K562 (cell line): ENCODE measurements at regions not wholly inside any gene's neighbourhood (a gene's known extent, or its start where the extent isn't known, plus 50 kb on each side); places are given as distances from the start of the nearest gene placed in this dataset.

Experiments used
- ATAC-seq: fragments of 200-7000 bp; cut with Tn5 transposase; 3 replicates; pipeline ENCODE4 v1.9.1; 2020; ENCODE audit warnings: moderate library complexity
- BruUV-seq: library from RNA; stranded (reverse); fragments of 400-500 nt; replicated peaks from 2 replicates; lab custom pipeline; 2021; lab: Mats Ljungman, UMichigan
- CTCF ChIA-PET: fragments of 300-600 bp; formaldehyde crosslinking; extraction: SDS; loops from one replicate; lab custom pipeline; 2021; ENCODE audit warnings: low intra/inter-chr PET ratio; lab: Yijun Ruan, JAX
- POLR2A ChIA-PET: fragments of 300-600, 350-650 bp; sonication (Branson Sonifier 250); formaldehyde crosslinking; extraction: SDS; loops from one replicate; lab custom pipeline; 2021; ENCODE audit warnings: antibody characterized with exemption, inconsistent platforms; lab: Yijun Ruan, JAX
- DNase-seq, 4 experiments: peaks; one replicate each; pipeline versions ENCODE4 v3.0.0 to v3.0.0-alpha.2; 2011 to 2018; ENCODE audit warnings: low spot score in 3 of 4, mixed read lengths in 3 of 4; ENCODE audit errors: extremely low read depth in 1 of 4
- FAIRE-seq: peaks from 2 replicates; lab custom pipeline; 2011; peaks lifted over from hg19 to GRCh38; lab: Jason Lieb, UNC
- H2AFZ ChIP-seq: 2 replicates; pipeline ENCODE4 v1.6.0; 2011; ENCODE audit warnings: low read depth, low read length, control low read depth, inconsistent platforms
- H3K27ac ChIP-seq: fragments of 200-600 bp; 3 replicates; pipeline ENCODE4 v1.8.0; 2011; ENCODE audit warnings: low read depth, mild to moderate bottlenecking, control low read depth, inconsistent platforms, low read length, moderate library complexity, mixed read lengths; ENCODE audit errors: extremely low read depth
- H3K27me3 ChIP-seq, 2 experiments: fragments of 300-600 bp in 1 of 2; 2 replicates in 1 of 2; 3 replicates in 1 of 2; pipeline versions ENCODE4 v1.6.0 to v1.8.0; 2011; ENCODE audit warnings: inconsistent platforms in 2 of 2, low read length in 2 of 2, mild to moderate bottlenecking in 1 of 2, mixed read lengths in 1 of 2, moderate library complexity in 1 of 2; ENCODE audit not compliant: control insufficient read depth in 2 of 2, insufficient read depth in 2 of 2
- H3K36me3 ChIP-seq: fragments of 300-600 bp; 3 replicates; pipeline ENCODE4 v1.8.0; 2011; ENCODE audit warnings: mild to moderate bottlenecking, low read length, inconsistent platforms; ENCODE audit not compliant: control insufficient read depth, insufficient read depth
- H3K4me1 ChIP-seq, 2 experiments: fragments of 200-600 bp in 1 of 2; replicated peaks in 1 of 2; 2 replicates in 1 of 2; 3 replicates in 1 of 2; pipeline versions ENCODE4 v1.5.1 to v1.8.0; 2011; ENCODE audit warnings: inconsistent platforms in 2 of 2, low read length in 2 of 2, mild to moderate bottlenecking in 1 of 2, mixed read lengths in 1 of 2, moderate library complexity in 1 of 2; ENCODE audit not compliant: control insufficient read depth in 2 of 2, insufficient read depth in 2 of 2
- H3K4me2 ChIP-seq: 2 replicates; pipeline ENCODE4 v1.6.1; 2011; ENCODE audit warnings: low read length, control low read depth, inconsistent platforms, mixed read lengths; ENCODE audit not compliant: insufficient read depth
- H3K4me3 ChIP-seq: fragments of 200-600 bp; sonication (generic), shearing (Covaris generic); 2 replicates; pipeline ENCODE4 v1.5.1; 2016; ENCODE audit warnings: control low read depth, inconsistent platforms
- H3K79me2 ChIP-seq: fragments of 200-600 bp; 3 replicates; pipeline ENCODE4 v1.8.0; 2011; ENCODE audit warnings: low read length, inconsistent platforms; ENCODE audit not compliant: control insufficient read depth, insufficient read depth
- H3K9ac ChIP-seq, 2 experiments: 2 replicates each; pipeline versions ENCODE4 v1.6.0 to v1.6.1; 2011; ENCODE audit warnings: low read depth in 2 of 2, low read length in 2 of 2, control low read depth in 1 of 2, inconsistent platforms in 1 of 2, mild to moderate bottlenecking in 1 of 2, mixed read lengths in 1 of 2; ENCODE audit not compliant: insufficient read depth in 1 of 2
- H3K9me1 ChIP-seq: one replicate; pipeline ENCODE4 v1.6.0; 2011; ENCODE audit warnings: inconsistent platforms, mild to moderate bottlenecking, low read length, moderate library complexity; ENCODE audit not compliant: control insufficient read depth, insufficient read depth
- H3K9me3 ChIP-seq: replicated peaks from 2 replicates; pipeline ENCODE4 v1.5.1; 2011; ENCODE audit warnings: low read depth, low read length, inconsistent platforms; ENCODE audit not compliant: control insufficient read depth, insufficient read depth
- H4K20me1 ChIP-seq: replicated peaks from 2 replicates; pipeline ENCODE4 v1.6.1; 2011; ENCODE audit warnings: low read length, inconsistent platforms, mixed read lengths; ENCODE audit not compliant: control insufficient read depth, insufficient read depth
- DACH1 ChIP-seq: fragments of 450-650 bp; IDR thresholded peaks from 2 replicates; pipeline ENCODE4 v1.6.1; 2018; ENCODE audit not compliant: partially characterized antibody
- FOXA3 ChIP-seq, 2 experiments: fragments of 450-650 bp in 1 of 2; sonication (generic) in 1 of 2; formaldehyde crosslinking; IDR thresholded peaks in 1 of 2; conservative IDR thresholded peaks in 1 of 2; 2 replicates each; pipeline versions ENCODE4 v1.4.0 to v1.8.0; 2020 to 2022; ENCODE audit warnings: mild to moderate bottlenecking in 2 of 2, missing genetic modification reagents in 1 of 2
- HMG20B ChIP-seq: fragments of 250-450 bp; sonication (Bioruptor Pico); IDR thresholded peaks from 2 replicates; pipeline ENCODE4 v1.5.0; 2021; ENCODE audit warnings: mild to moderate bottlenecking
- KDM5B ChIP-seq: fragments of 200-600 bp; sonication (generic); IDR thresholded peaks from 2 replicates; pipeline ENCODE4 v1.6.1; 2012; ENCODE audit warnings: low read depth, mild to moderate bottlenecking, moderate library complexity, low read length, control low read depth, inconsistent platforms; ENCODE audit not compliant: insufficient replicate concordance
- LCOR ChIP-seq: sonication (generic); formaldehyde crosslinking; IDR thresholded peaks from 2 replicates; pipeline ENCODE4 v1.8.0; 2022; ENCODE audit warnings: mild to moderate bottlenecking, missing genetic modification reagents
- SAFB ChIP-seq: fragments of 200-400 bp; formaldehyde crosslinking; IDR thresholded peaks from 2 replicates; pipeline ENCODE4 v1.6.1; 2017; ENCODE audit warnings: low read depth, low read length, borderline replicate concordance
- TRIM28 ChIP-seq: fragments of 450-650 bp; IDR thresholded peaks from 2 replicates; pipeline ENCODE4 v1.6.1; 2017
- ZNF77 ChIP-seq: fragments of 250-450 bp; sonication (Bioruptor Pico); IDR thresholded peaks from 2 replicates; pipeline ENCODE4 v1.5.0; 2020
- WGBS: fragments of 100-300 bp; shearing (Covaris generic); methylation state at CpG from one replicate; pipeline ENCODE4 v1.1.6; 2016; ENCODE audit warnings: low coverage, mixed read lengths; ENCODE audit not compliant: insufficient coverage; ENCODE audit errors: missing lambda C conversion rate; 5-methylcytosine and 5-hydroxymethylcytosine counted together
- in situ Hi-C: fragments of 300-500 bp; cut with MboI; formaldehyde crosslinking; loops from 4 replicates; pipeline ENCODE4 v1.15.0; 2018; ENCODE audit warnings: inconsistent platforms, mixed read lengths
- intact Hi-C: fragments of 100-400 bp; cut with micrococcal nuclease; formaldehyde crosslinking; loops from 2 replicates; pipeline ENCODE4 v1.14.2; 2022
- TF ChIP-seq, protein P1 (sequence below): sonication (generic); formaldehyde crosslinking; IDR thresholded peaks from 2 replicates; pipeline ENCODE4 v1.4.0; 2020; ENCODE audit warnings: mild to moderate bottlenecking, missing genetic modification reagents
- TF ChIP-seq, protein P2 (sequence below), 2 experiments: fragments of 450-650 bp; formaldehyde crosslinking in 1 of 2; IDR thresholded peaks; 2 replicates each; pipeline versions ENCODE4 v1.4.0 to v1.6.1; 2014 to 2020; ENCODE audit warnings: mild to moderate bottlenecking in 2 of 2, borderline replicate concordance in 1 of 2, low read depth in 1 of 2

DNA sequence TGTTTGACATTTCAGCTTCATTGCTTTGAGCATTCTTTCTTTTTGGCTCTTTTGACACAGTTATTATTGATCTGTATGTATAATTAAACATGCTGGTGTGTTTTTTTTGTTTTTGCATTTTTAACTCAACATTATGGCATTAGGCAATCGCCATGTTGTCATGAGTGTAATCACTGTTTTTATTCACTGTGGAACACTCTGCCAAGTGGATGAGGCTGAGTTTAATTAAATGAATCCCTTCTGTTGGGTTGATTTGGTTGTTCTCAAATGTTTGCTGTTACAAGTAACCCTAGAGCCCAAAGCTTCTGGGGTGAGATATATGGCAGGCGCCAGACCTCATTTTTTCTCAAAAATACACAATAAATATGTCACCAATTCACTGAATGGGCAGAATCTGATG is 428.1 kb downstream of the MATN1 start (continued):
- TF ChIP-seq, protein P1, sequence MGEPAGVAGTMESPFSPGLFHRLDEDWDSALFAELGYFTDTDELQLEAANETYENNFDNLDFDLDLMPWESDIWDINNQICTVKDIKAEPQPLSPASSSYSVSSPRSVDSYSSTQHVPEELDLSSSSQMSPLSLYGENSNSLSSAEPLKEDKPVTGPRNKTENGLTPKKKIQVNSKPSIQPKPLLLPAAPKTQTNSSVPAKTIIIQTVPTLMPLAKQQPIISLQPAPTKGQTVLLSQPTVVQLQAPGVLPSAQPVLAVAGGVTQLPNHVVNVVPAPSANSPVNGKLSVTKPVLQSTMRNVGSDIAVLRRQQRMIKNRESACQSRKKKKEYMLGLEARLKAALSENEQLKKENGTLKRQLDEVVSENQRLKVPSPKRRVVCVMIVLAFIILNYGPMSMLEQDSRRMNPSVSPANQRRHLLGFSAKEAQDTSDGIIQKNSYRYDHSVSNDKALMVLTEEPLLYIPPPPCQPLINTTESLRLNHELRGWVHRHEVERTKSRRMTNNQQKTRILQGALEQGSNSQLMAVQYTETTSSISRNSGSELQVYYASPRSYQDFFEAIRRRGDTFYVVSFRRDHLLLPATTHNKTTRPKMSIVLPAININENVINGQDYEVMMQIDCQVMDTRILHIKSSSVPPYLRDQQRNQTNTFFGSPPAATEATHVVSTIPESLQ, result no peak
- TF ChIP-seq DACH1, result no peak

DNA sequence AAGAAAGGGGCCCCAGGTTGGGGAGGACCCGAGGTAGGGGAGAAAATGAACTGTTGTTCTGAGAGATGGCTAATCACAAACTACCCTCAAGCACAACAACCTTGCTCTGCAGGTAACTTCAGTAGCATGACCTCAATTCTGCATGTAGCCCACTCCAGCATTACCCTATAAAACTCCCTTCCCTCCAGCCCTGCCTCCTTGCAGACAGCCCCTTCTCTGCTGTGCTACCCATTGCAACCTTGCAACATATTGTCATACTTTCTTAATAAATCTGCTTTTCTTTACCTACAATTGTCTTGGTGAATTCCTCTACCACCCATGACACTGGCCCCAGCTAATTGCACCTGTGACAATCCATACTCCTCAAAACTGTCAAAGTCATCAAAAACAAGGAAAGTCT is 428.9 kb downstream of the MATN1 start:
- no TSS peak for BruUV-seq
- H3K79me2 ChIP-seq, result no peaks in the 10 kb centered on the region
- no peaks in the 10 kb centered on the region for H3K4me1 ChIP-seq
- no peak for ATAC-seq
- H2AFZ ChIP-seq, result no peak overlapping the region
- in situ Hi-C loops, result no loop called here
- DNase-seq, result no peak
- no peak overlapping the region for H3K9ac ChIP-seq
- no peak for FAIRE-seq
- H3K4me2 ChIP-seq, result no peak overlapping the region
- ChIA-PET POLR2A (interaction anchor here (0.6 kb wide), 1 partner anchor 25 kb away, joined by 3 read pairs; no protein-coding TSS in a partner anchor), CTCF (no interaction called here)
- no peaks in the 10 kb centered on the region for H3K9me3 ChIP-seq
- H3K9me1 ChIP-seq, result no peaks in the 10 kb centered on the region
- H3K36me3 ChIP-seq, result no peaks in the 10 kb centered on the region
- no peak overlapping the region for H3K27ac ChIP-seq
- no peaks in the 10 kb centered on the region for H3K27me3 ChIP-seq
- no peaks in the 10 kb centered on the region for H4K20me1 ChIP-seq
- intact Hi-C loops, result no loop called here
- WGBS, result 0% methylated on average over 1 of the region's 1 CpG
- H3K4me3 ChIP-seq, result no peak overlapping the region
- no peak for TF ChIP-seq HMG20B (CRISPR knock-in tag)
- TF ChIP-seq, protein P2, sequence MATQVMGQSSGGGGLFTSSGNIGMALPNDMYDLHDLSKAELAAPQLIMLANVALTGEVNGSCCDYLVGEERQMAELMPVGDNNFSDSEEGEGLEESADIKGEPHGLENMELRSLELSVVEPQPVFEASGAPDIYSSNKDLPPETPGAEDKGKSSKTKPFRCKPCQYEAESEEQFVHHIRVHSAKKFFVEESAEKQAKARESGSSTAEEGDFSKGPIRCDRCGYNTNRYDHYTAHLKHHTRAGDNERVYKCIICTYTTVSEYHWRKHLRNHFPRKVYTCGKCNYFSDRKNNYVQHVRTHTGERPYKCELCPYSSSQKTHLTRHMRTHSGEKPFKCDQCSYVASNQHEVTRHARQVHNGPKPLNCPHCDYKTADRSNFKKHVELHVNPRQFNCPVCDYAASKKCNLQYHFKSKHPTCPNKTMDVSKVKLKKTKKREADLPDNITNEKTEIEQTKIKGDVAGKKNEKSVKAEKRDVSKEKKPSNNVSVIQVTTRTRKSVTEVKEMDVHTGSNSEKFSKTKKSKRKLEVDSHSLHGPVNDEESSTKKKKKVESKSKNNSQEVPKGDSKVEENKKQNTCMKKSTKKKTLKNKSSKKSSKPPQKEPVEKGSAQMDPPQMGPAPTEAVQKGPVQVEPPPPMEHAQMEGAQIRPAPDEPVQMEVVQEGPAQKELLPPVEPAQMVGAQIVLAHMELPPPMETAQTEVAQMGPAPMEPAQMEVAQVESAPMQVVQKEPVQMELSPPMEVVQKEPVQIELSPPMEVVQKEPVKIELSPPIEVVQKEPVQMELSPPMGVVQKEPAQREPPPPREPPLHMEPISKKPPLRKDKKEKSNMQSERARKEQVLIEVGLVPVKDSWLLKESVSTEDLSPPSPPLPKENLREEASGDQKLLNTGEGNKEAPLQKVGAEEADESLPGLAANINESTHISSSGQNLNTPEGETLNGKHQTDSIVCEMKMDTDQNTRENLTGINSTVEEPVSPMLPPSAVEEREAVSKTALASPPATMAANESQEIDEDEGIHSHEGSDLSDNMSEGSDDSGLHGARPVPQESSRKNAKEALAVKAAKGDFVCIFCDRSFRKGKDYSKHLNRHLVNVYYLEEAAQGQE (IDR thresholded peaks at IDR 0.05; ENCODE audit: borderline replicate concordance), result no peak
- TF ChIP-seq, protein P2 (CRISPR knock-in tag; IDR thresholded peaks at IDR 0.05; ENCODE audit: low read depth), result no peak
- no peak for TF ChIP-seq FOXA3 (CRISPR knock-in tag; conservative IDR thresholded peaks at IDR 0.05 in 1 of 2, IDR thresholded peaks at IDR 0.05 in 1 of 2)
- TF ChIP-seq KDM5B, result no peak
- no peak for TF ChIP-seq TRIM28
- no peak for TF ChIP-seq LCOR (CRISPR knock-in tag)
- TF ChIP-seq ZNF77 (CRISPR knock-in tag), result no peak
- no peak for TF ChIP-seq SAFB
